GM19238 (cell line): ENCODE measurements at regions not wholly inside any gene's neighbourhood (a gene's known extent, or its start where the extent isn't known, plus 50 kb on each side); places are given as distances from the start of the nearest gene placed in this dataset.

Experiments
- DNase-seq: peaks from one replicate; pipeline ENCODE4 v3.0.0; 2011; ENCODE audit warnings: low spot score; ENCODE audit not compliant: insufficient read length

GRCh38 chr4:176504118-176504517 lies 184.4 kb downstream of the SPCS3 start:
- DNase-seq: no peak

GRCh38 chr4:176507845-176508533 lies 188.2 kb downstream of the SPCS3 start:
- DNase-seq: no peak

GRCh38 chr4:176508780-176509331 lies 189.1 kb downstream of the SPCS3 start:
- DNase-seq: no peak

GRCh38 chr4:176525576-176525975 lies 205.8 kb downstream of the SPCS3 start:
- DNase-seq: no peak

GRCh38 chr4:176526704-176527103 lies 206.9 kb downstream of the SPCS3 start:
- DNase-seq: no peak

GRCh38 chr4:176529574-176529973 lies 209.8 kb downstream of the SPCS3 start:
- no peak for DNase-seq

- no peak for DNase-seq
Observed at GRCh38 chr4:176533159-176533558, 213.4 kb downstream of the SPCS3 start.

GRCh38 chr4:176534566-176534965 lies 214.8 kb downstream of the SPCS3 start:
- DNase-seq: no peak

- DNase-seq: no peak
Observed at GRCh38 chr4:176538217-176538925, 218.6 kb downstream of the SPCS3 start.

GRCh38 chr4:176539091-176539784 lies 219.5 kb downstream of the SPCS3 start:
- DNase-seq: no peak

- DNase-seq: no peak
Observed at GRCh38 chr4:176539785-176540175, 220.0 kb downstream of the SPCS3 start.

GRCh38 chr4:176540814-176541213 lies 221.0 kb downstream of the SPCS3 start:
- DNase-seq: no peak

- no peak for DNase-seq
Observed at GRCh38 chr4:176545872-176546271, 226.1 kb downstream of the SPCS3 start.

GRCh38 chr4:176546975-176547374 lies 227.2 kb downstream of the SPCS3 start:
- no peak for DNase-seq

GRCh38 chr4:176548571-176548970 lies 228.8 kb downstream of the SPCS3 start:
- DNase-seq: no peak

GRCh38 chr4:176549161-176549865 lies 229.5 kb downstream of the SPCS3 start:
- DNase-seq: no peak

GRCh38 chr4:176558661-176559060 lies 234.1 kb downstream of the VEGFC start:
- no peak for DNase-seq

- DNase-seq: no peak
Observed at GRCh38 chr4:176561368-176561767, 231.4 kb downstream of the VEGFC start.

- DNase-seq: no peak
Observed at GRCh38 chr4:176563591-176563990, 229.1 kb downstream of the VEGFC start.

GRCh38 chr4:176565049-176565448 lies 227.7 kb downstream of the VEGFC start:
- no peak for DNase-seq

GRCh38 chr4:176566769-176567168 lies 226.0 kb downstream of the VEGFC start:
- DNase-seq: no peak

- DNase-seq: no peak
Observed at GRCh38 chr4:176568238-176568637, 224.5 kb downstream of the VEGFC start.
